Panc1 (cell line): ENCODE measurements at regions not wholly inside any gene's neighbourhood (a gene's known extent, or its start where the extent isn't known, plus 50 kb on each side); places are given as distances from the start of the nearest gene placed in this dataset.

Experiments used
- CTCF ChIP-seq: fragments of 450-650 bp; IDR thresholded peaks from 2 replicates; pipeline ENCODE4 v1.5.1; 2017; ENCODE audit warnings: mild to moderate bottlenecking
- POLR2AphosphoS5 ChIP-seq: IDR thresholded peaks from 2 replicates; pipeline ENCODE4 v1.6.1; 2012; ENCODE audit warnings: mild to moderate bottlenecking, low read depth, low read length, moderate library complexity
- SIN3A ChIP-seq: IDR thresholded peaks from 2 replicates; pipeline ENCODE4 v1.6.1; 2012; ENCODE audit warnings: low read depth, mild to moderate bottlenecking, low read length, moderate library complexity, borderline replicate concordance; ENCODE audit not compliant: insufficient read depth

GRCh38 chr1:115479055-115479482 is 141.0 kb upstream of the NGF start:
- TF ChIP-seq CTCF (no peak), POLR2AphosphoS5 (no peak), SIN3A (no peak)
